ENCODE measurements at regions not wholly inside any gene's neighbourhood (a gene's known extent, or its start where the extent isn't known, plus 50 kb on each side); places are given as distances from the start of the nearest gene placed in this dataset.

- Histone ChIP-seq H3K27me3 (no peaks in the 10 kb centered on the region), H3K36me3 (no peaks in the 10 kb centered on the region), H3K9me3 (peaks cover 0 to 24% (median 0%) of the 10 kb centered on the region in 4 donors), H3K4me3 (no peak overlapping the region), H3K27ac (no peak overlapping the region), H3K4me1 (no peaks in the 10 kb centered on the region)
- TF ChIP-seq, protein P1, sequence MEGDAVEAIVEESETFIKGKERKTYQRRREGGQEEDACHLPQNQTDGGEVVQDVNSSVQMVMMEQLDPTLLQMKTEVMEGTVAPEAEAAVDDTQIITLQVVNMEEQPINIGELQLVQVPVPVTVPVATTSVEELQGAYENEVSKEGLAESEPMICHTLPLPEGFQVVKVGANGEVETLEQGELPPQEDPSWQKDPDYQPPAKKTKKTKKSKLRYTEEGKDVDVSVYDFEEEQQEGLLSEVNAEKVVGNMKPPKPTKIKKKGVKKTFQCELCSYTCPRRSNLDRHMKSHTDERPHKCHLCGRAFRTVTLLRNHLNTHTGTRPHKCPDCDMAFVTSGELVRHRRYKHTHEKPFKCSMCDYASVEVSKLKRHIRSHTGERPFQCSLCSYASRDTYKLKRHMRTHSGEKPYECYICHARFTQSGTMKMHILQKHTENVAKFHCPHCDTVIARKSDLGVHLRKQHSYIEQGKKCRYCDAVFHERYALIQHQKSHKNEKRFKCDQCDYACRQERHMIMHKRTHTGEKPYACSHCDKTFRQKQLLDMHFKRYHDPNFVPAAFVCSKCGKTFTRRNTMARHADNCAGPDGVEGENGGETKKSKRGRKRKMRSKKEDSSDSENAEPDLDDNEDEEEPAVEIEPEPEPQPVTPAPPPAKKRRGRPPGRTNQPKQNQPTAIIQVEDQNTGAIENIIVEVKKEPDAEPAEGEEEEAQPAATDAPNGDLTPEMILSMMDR (IDR thresholded peaks at IDR 0.05), result no peak
- TF ChIP-seq POLR2A (IDR thresholded peaks at IDR 0.05) (no peak), EP300 (IDR thresholded peaks at IDR 0.05) (no peak)
- no peak for DNase-seq (ENCODE audit: low spot score in 2 of 2)
Measured at GRCh38 chr18:38534073-38534472, 968.5 kb upstream of the CELF4 start.

DNA sequence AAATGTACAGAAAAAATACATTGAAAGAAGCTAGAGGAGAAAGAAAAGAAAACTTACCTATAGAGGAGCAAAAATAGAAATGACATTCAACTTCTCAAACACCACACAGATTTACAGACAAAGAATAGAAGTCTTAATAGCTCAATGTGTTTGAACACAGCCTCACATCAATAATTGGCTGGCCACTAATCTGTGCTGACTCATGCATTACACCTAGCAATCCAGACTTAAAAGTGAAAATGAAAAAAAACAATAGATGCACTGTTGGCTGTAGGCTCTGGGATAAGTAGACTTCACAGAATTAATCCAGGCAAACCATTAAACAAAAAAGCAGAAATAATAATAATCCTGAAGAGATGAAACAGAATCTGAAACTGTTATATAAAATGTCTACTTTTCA, 961.3 kb upstream of the CELF4 start:
- no peak for DNase-seq (ENCODE audit: low spot score in 2 of 2)
- TF ChIP-seq EP300 (IDR thresholded peaks at IDR 0.05) (no peak), POLR2A (IDR thresholded peaks at IDR 0.05) (no peak)
- TF ChIP-seq, protein P1 (IDR thresholded peaks at IDR 0.05), result no peak
- no peak overlapping the region for H3K27ac ChIP-seq
- no peak overlapping the region for H3K4me3 ChIP-seq
- no peaks in the 10 kb centered on the region for H3K36me3 ChIP-seq
- no peaks in the 10 kb centered on the region for H3K4me1 ChIP-seq
- H3K9me3 ChIP-seq, result no peaks in the 10 kb centered on the region
- H3K27me3 ChIP-seq, result no peaks in the 10 kb centered on the region

- 69 to 75% methylated on average over 5 of the region's 5 CpGs for WGBS, 2 donors
- H3K27me3 ChIP-seq, result no peaks in the 10 kb centered on the region
- H3K9me3 ChIP-seq, result no peaks in the 10 kb centered on the region
- TF ChIP-seq, protein P1 (IDR thresholded peaks at IDR 0.05), result no peak
- no peak for TF ChIP-seq EP300 (IDR thresholded peaks at IDR 0.05)
- TF ChIP-seq POLR2A (IDR thresholded peaks at IDR 0.05), result no peak
- no peak for DNase-seq (ENCODE audit: low spot score in 2 of 2)
- no peaks in the 10 kb centered on the region for H3K4me1 ChIP-seq
- no peak overlapping the region for H3K27ac ChIP-seq
- H3K4me3 ChIP-seq, result no peak overlapping the region
- H3K36me3 ChIP-seq, result no peaks in the 10 kb centered on the region
Measured at GRCh38 chr18:38525039-38525438, 959.4 kb upstream of the CELF4 start.

DNA sequence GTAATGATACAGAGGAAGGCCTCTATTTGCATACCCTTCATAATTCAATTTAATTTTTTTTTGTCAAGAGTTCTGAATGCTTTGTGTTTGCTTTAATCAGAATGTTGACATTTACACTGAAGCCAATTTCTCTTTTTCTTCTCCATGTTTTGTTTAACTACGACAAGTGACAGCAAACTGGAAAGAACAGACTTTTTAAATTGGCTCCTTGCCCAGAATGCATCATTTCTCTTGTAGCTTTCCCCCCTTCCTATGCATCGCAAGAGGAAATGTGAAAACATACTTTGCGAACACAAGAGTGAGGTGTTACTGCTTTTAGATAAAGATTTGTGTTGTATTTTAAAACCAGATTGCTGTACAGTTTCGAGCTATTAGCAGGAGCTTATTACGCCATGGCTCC, 955.2 kb upstream of the CELF4 start:
- WGBS, 2 donors, result 42 to 50% methylated on average over 5 of the region's 5 CpGs
- H3K27ac ChIP-seq, result no peak overlapping the region
- TF ChIP-seq EP300 (IDR thresholded peaks at IDR 0.05), result no peak

DNA sequence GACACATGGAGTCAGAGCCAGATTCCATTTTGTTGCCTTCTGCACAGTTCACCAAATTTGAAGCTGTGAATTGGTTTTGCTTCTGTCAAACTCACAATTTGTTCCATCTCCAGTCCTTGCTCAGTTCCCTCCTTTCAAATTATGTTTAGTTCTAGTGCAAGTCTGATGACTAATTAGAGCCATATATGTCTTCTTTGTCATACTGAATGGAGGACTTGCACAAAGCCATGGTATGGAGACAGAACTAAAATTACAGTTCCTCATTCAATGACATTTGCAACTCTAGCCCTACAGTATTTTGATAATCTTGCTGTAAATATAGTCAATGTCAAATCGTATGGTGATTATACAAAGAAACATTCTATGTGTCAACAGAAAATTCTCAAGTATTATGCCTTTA, 936.9 kb upstream of the CELF4 start:
- TF ChIP-seq POLR2A (IDR thresholded peaks at IDR 0.05) (no peak), EP300 (IDR thresholded peaks at IDR 0.05) (no peak)
- TF ChIP-seq, protein P1 (IDR thresholded peaks at IDR 0.05), result no peak
- WGBS, 2 donors, result 85 to 92% methylated on average over 1 of the region's 1 CpG

More for the DNA sequence above, 955.2 kb upstream of the CELF4 start:
- H3K4me1 ChIP-seq, result no peaks in the 10 kb centered on the region
- no peak overlapping the region for H3K4me3 ChIP-seq
- no peaks in the 10 kb centered on the region for H3K27me3 ChIP-seq
- no peak for DNase-seq (ENCODE audit: low spot score in 2 of 2)
- no peaks in the 10 kb centered on the region for H3K36me3 ChIP-seq
- H3K9me3 ChIP-seq, result no peaks in the 10 kb centered on the region

GRCh38 chr18:38497266-38497665, 931.7 kb upstream of the CELF4 start:
- WGBS, 2 donors, result 61 to 67% methylated on average over 2 of the region's 2 CpGs
- H3K36me3 ChIP-seq, result no peaks in the 10 kb centered on the region

More for the DNA sequence above, 936.9 kb upstream of the CELF4 start:
- no peaks in the 10 kb centered on the region for H3K4me1 ChIP-seq
- H3K9me3 ChIP-seq, result no peaks in the 10 kb centered on the region
- no peak overlapping the region for H3K4me3 ChIP-seq
- H3K27ac ChIP-seq, result no peak overlapping the region
- no peaks in the 10 kb centered on the region for H3K27me3 ChIP-seq
- H3K36me3 ChIP-seq, result no peaks in the 10 kb centered on the region
- DNase-seq (ENCODE audit: low spot score in 2 of 2), result no peak

More at GRCh38 chr18:38497266-38497665, 931.7 kb upstream of the CELF4 start:
- Histone ChIP-seq H3K4me1 (no peaks in the 10 kb centered on the region), H3K4me3 (no peak overlapping the region), H3K27me3 (no peaks in the 10 kb centered on the region), H3K9me3 (no peaks in the 10 kb centered on the region), H3K27ac (no peak overlapping the region)
- TF ChIP-seq POLR2A (IDR thresholded peaks at IDR 0.05) (no peak), EP300 (IDR thresholded peaks at IDR 0.05) (no peak)
- TF ChIP-seq, protein P1 (IDR thresholded peaks at IDR 0.05), result no peak
- DNase-seq (ENCODE audit: low spot score in 2 of 2), result no peak
